GM19240 (cell line): ENCODE measurements at regions not wholly inside any gene's neighbourhood (a gene's known extent, or its start where the extent isn't known, plus 50 kb on each side); places are given as distances from the start of the nearest gene placed in this dataset.

ENCODE experiments used
- DNase-seq: peaks from one replicate; pipeline ENCODE4 v3.0.0; 2011; ENCODE audit warnings: low spot score; ENCODE audit not compliant: insufficient read length

GRCh38 chrX:45324941-45325340 lies 124.3 kb upstream of the DIPK2B start:
- DNase-seq: no peak

GRCh38 chrX:45323387-45323786 lies 122.7 kb upstream of the DIPK2B start:
- DNase-seq: no peak

GRCh38 chrX:45322820-45323219 lies 122.1 kb upstream of the DIPK2B start:
- DNase-seq: no peak

GRCh38 chrX:45322382-45322781 lies 121.7 kb upstream of the DIPK2B start:
- DNase-seq: no peak

- DNase-seq: no peak
Measured at GRCh38 chrX:45320191-45320590, 119.5 kb upstream of the DIPK2B start.

- no peak for DNase-seq
Measured at GRCh38 chrX:45309801-45310200, 109.1 kb upstream of the DIPK2B start.

GRCh38 chrX:45309096-45309495 lies 108.4 kb upstream of the DIPK2B start:
- DNase-seq: no peak

- DNase-seq: no peak
Measured at GRCh38 chrX:45306794-45307193, 106.1 kb upstream of the DIPK2B start.

- no peak for DNase-seq
Measured at GRCh38 chrX:45300638-45301037, 100.0 kb upstream of the DIPK2B start.

GRCh38 chrX:45295259-45295986 lies 94.7 kb upstream of the DIPK2B start:
- DNase-seq: no peak

- no peak for DNase-seq
Measured at GRCh38 chrX:45274576-45274975, 73.9 kb upstream of the DIPK2B start.

- DNase-seq: no peak
Measured at GRCh38 chrX:45267007-45267406, 66.3 kb upstream of the DIPK2B start.

- DNase-seq: no peak
Measured at GRCh38 chrX:45266456-45266855, 65.8 kb upstream of the DIPK2B start.

GRCh38 chrX:45264865-45265264 lies 64.2 kb upstream of the DIPK2B start:
- no peak for DNase-seq

GRCh38 chrX:45261471-45261870 lies 60.8 kb upstream of the DIPK2B start:
- no peak for DNase-seq

- DNase-seq: no peak
Measured at GRCh38 chrX:45261005-45261404, 60.3 kb upstream of the DIPK2B start.

GRCh38 chrX:45258731-45259402 lies 58.2 kb upstream of the DIPK2B start:
- no peak for DNase-seq
